ENCODE measurements at regions not wholly inside any gene's neighbourhood (a gene's known extent, or its start where the extent isn't known, plus 50 kb on each side); places are given as distances from the start of the nearest gene placed in this dataset.

GRCh38 chr11:96905143-96905542 is 515.3 kb downstream of the JRKL start:
- TF ChIP-seq CTCF (IDR thresholded peaks at IDR 0.05) (no peak), POLR2A (IDR thresholded peaks at IDR 0.05) (no peak)

All from esophagus squamous epithelium (tissue), 4 donors.